ENCODE measurements at regions not wholly inside any gene's neighbourhood (a gene's known extent, or its start where the extent isn't known, plus 50 kb on each side); places are given as distances from the start of the nearest gene placed in this dataset.

GRCh38 chr15:79520654-79521053 lies 88.5 kb downstream of the MINAR1 start:
- H3K4me1 ChIP-seq = no peaks in the 10 kb centered on the region
- no peak for TF ChIP-seq CTCF (IDR thresholded peaks at IDR 0.05 in 4 of 5, conservative IDR thresholded peaks at IDR 0.05 in 1 of 5)
- TF ChIP-seq POLR2A (IDR thresholded peaks at IDR 0.05) = no peak
- no peaks in the 10 kb centered on the region for H3K36me3 ChIP-seq
- no peak overlapping the region for H3K4me3 ChIP-seq
- DNase-seq (no peak), ATAC-seq (no peak)
- intact Hi-C loops (cut with DNase I; ENCODE audit: low total_unique reads) = no loop called here
- no peaks in the 10 kb centered on the region for H3K9me3 ChIP-seq
- H3K27me3 ChIP-seq = no peaks in the 10 kb centered on the region
- in situ Hi-C loops (cut with MboI; ENCODE audit: low sequenced_read_pairs in 4 of 4) = no loop called here
- no peak overlapping the region for H3K27ac ChIP-seq

- TF ChIP-seq CTCF (IDR thresholded peaks at IDR 0.05 in 4 of 5, conservative IDR thresholded peaks at IDR 0.05 in 1 of 5) = no peak
- TF ChIP-seq POLR2A (IDR thresholded peaks at IDR 0.05) = no peak
- Histone ChIP-seq H3K9me3 (no peaks in the 10 kb centered on the region), H3K27ac (no peak overlapping the region), H3K36me3 (no peaks in the 10 kb centered on the region), H3K4me3 (no peak overlapping the region), H3K4me1 (no peaks in the 10 kb centered on the region), H3K27me3 (no peaks in the 10 kb centered on the region)
- DNase-seq = no peak
- intact Hi-C loops (cut with DNase I; ENCODE audit: low total_unique reads) = no loop called here
- ATAC-seq = no peak
- in situ Hi-C loops (cut with MboI; ENCODE audit: low sequenced_read_pairs in 4 of 4) = no loop called here
These were observed 90.5 kb downstream of the MINAR1 start for GRCh38 chr15:79522656-79523055.

- Histone ChIP-seq H3K36me3 (no peaks in the 10 kb centered on the region), H3K27me3 (no peaks in the 10 kb centered on the region), H3K4me1 (no peaks in the 10 kb centered on the region), H3K4me3 (no peak overlapping the region), H3K9me3 (no peaks in the 10 kb centered on the region), H3K27ac (no peak overlapping the region)
- in situ Hi-C loops (cut with MboI; ENCODE audit: low sequenced_read_pairs in 4 of 4) = no loop called here
- intact Hi-C loops (cut with DNase I; ENCODE audit: low total_unique reads) = no loop called here
- DNase-seq (no peak), ATAC-seq (no peak)
- TF ChIP-seq CTCF (IDR thresholded peaks at IDR 0.05 in 4 of 5, conservative IDR thresholded peaks at IDR 0.05 in 1 of 5) = no peak
These were observed 91.1 kb downstream of the MINAR1 start for GRCh38 chr15:79523266-79523665.

GRCh38 chr15:79524531-79524930 lies 92.4 kb downstream of the MINAR1 start:
- TF ChIP-seq POLR2A (IDR thresholded peaks at IDR 0.05) (no peak), CTCF (IDR thresholded peaks at IDR 0.05 in 4 of 5, conservative IDR thresholded peaks at IDR 0.05 in 1 of 5) (no peak)
- intact Hi-C loops (cut with DNase I; ENCODE audit: low total_unique reads) (no loop called here), in situ Hi-C loops (cut with MboI; ENCODE audit: low sequenced_read_pairs in 4 of 4) (no loop called here)
- ATAC-seq (no peak), DNase-seq (no peak)
- Histone ChIP-seq H3K27me3 (no peaks in the 10 kb centered on the region), H3K36me3 (no peaks in the 10 kb centered on the region), H3K27ac (no peak overlapping the region), H3K9me3 (no peaks in the 10 kb centered on the region), H3K4me1 (no peaks in the 10 kb centered on the region), H3K4me3 (no peak overlapping the region)

GRCh38 chr15:79526376-79526775 lies 94.2 kb downstream of the MINAR1 start:
- no peaks in the 10 kb centered on the region for H3K36me3 ChIP-seq
- intact Hi-C loops (cut with DNase I; ENCODE audit: low total_unique reads) (no loop called here), in situ Hi-C loops (cut with MboI; ENCODE audit: low sequenced_read_pairs in 4 of 4) (no loop called here)
- DNase-seq (no peak), ATAC-seq (no peak)
- no peaks in the 10 kb centered on the region for H3K27me3 ChIP-seq
- no peaks in the 10 kb centered on the region for H3K9me3 ChIP-seq
- H3K4me1 ChIP-seq = no peaks in the 10 kb centered on the region
- no peak for TF ChIP-seq CTCF (IDR thresholded peaks at IDR 0.05 in 4 of 5, conservative IDR thresholded peaks at IDR 0.05 in 1 of 5)
- no peak for TF ChIP-seq POLR2A (IDR thresholded peaks at IDR 0.05)
- no peak overlapping the region for H3K4me3 ChIP-seq
- H3K27ac ChIP-seq = no peak overlapping the region
